CD14-positive monocyte (primary cell): ENCODE measurements at regions not wholly inside any gene's neighbourhood (a gene's known extent, or its start where the extent isn't known, plus 50 kb on each side); places are given as distances from the start of the nearest gene placed in this dataset.

ENCODE experiments used
- DNase-seq, 3 donors: peaks; one replicate each; pipeline ENCODE4 v3.0.0-alpha.2; 2011 to 2022
- H2AFZ ChIP-seq: 2 replicates; pipeline ENCODE4 v1.6.0; 2012; ENCODE audit warnings: mild to moderate bottlenecking, low read depth, low read length, inconsistent platforms; ENCODE audit not compliant: insufficient read depth, poor library complexity, severe bottlenecking
- H3K27ac ChIP-seq, 2 donors: 1 replicate in 1 of 2; 2 replicates in 1 of 2; pipeline ENCODE4 v1.5.1; 2012 to 2013; ENCODE audit warnings: low read length in 2 of 2, control low read depth in 1 of 2, inconsistent platforms in 1 of 2, low read depth in 1 of 2, mild to moderate bottlenecking in 1 of 2
- H3K27me3 ChIP-seq, 2 donors: one replicate each; pipeline versions ENCODE4 v1.6.0 to v1.6.1; 2011 to 2013; ENCODE audit warnings: low read length in 2 of 2; ENCODE audit not compliant: control insufficient read depth in 2 of 2, insufficient read depth in 2 of 2
- H3K36me3 ChIP-seq, 2 donors: replicated peaks in 1 of 2; 1 replicate in 1 of 2; 2 replicates in 1 of 2; pipeline versions ENCODE4 v1.5.1 to v1.6.1; 2012 to 2013; ENCODE audit warnings: low read length in 2 of 2, control low read depth in 1 of 2, inconsistent platforms in 1 of 2, mild to moderate bottlenecking in 1 of 2; ENCODE audit not compliant: insufficient read depth in 2 of 2, control insufficient read depth in 1 of 2
- H3K4me1 ChIP-seq, 2 donors: 1 replicate in 1 of 2; 2 replicates in 1 of 2; pipeline versions ENCODE4 v1.5.1 to v1.6.1; 2012 to 2013; ENCODE audit warnings: low read length in 2 of 2, control low read depth in 1 of 2, inconsistent platforms in 1 of 2, mild to moderate bottlenecking in 1 of 2, moderate library complexity in 1 of 2; ENCODE audit not compliant: insufficient read depth in 2 of 2, control insufficient read depth in 1 of 2
- H3K4me2 ChIP-seq: replicated peaks from 2 replicates; pipeline ENCODE3; 2012; ENCODE audit warnings: low read length, moderate library complexity, mild to moderate bottlenecking; ENCODE audit not compliant: poor library complexity, severe bottlenecking; ENCODE audit errors: extremely low read depth
- H3K4me3 ChIP-seq, 3 experiments: fragments of 200-600 bp in 1 of 3; sonication (generic) in 1 of 3; replicated peaks in 1 of 3; 1 replicate in 2 of 3; 2 replicates in 1 of 3; pipeline ENCODE4 v1.5.1; 2011 to 2013; ENCODE audit warnings: low read length in 3 of 3, mild to moderate bottlenecking in 3 of 3, control low read depth in 2 of 3, low read depth in 2 of 3, inconsistent platforms in 1 of 3, moderate library complexity in 1 of 3
- H3K79me2 ChIP-seq: 2 replicates; pipeline ENCODE4 v1.6.0; 2012; ENCODE audit warnings: mild to moderate bottlenecking, control low read depth, inconsistent platforms, low read length, moderate library complexity; ENCODE audit not compliant: insufficient read depth
- H3K9ac ChIP-seq: 2 replicates; pipeline ENCODE4 v1.6.0; 2017; ENCODE audit warnings: low read length, mild to moderate bottlenecking; ENCODE audit not compliant: insufficient read depth, poor library complexity, severe bottlenecking
- H3K9me3 ChIP-seq, 2 donors: replicated peaks in 1 of 2; 1 replicate in 1 of 2; 2 replicates in 1 of 2; pipeline versions ENCODE4 v1.5.1 to v1.6.1; 2012 to 2013; ENCODE audit warnings: low read length in 2 of 2, control low read depth in 1 of 2; ENCODE audit not compliant: control insufficient read depth in 1 of 2, insufficient read depth in 1 of 2
- H4K20me1 ChIP-seq: 2 replicates; pipeline ENCODE4 v1.6.0; 2012; ENCODE audit warnings: mild to moderate bottlenecking, low read length, control low read depth, moderate library complexity; ENCODE audit not compliant: insufficient read depth
- H3K27ac Mint-ChIP-seq, 7 donors: one replicate each; pipeline ENCODE4 v1.8.0; 2020; ENCODE audit warnings: mild to moderate bottlenecking in 7 of 7, mixed read lengths in 7 of 7, moderate library complexity in 6 of 7, inconsistent platforms in 2 of 7
- H3K27me3 Mint-ChIP-seq, 3 donors: one replicate each; pipeline ENCODE4 v1.8.0; 2021 to 2022; ENCODE audit warnings: low read depth in 3 of 3, mild to moderate bottlenecking in 3 of 3, mixed read lengths in 3 of 3, moderate library complexity in 3 of 3, inconsistent platforms in 1 of 3
- H3K36me3 Mint-ChIP-seq, 2 donors: one replicate each; pipeline ENCODE4 v1.8.0; 2020; ENCODE audit warnings: mixed read lengths in 2 of 2, inconsistent platforms in 1 of 2, mild to moderate bottlenecking in 1 of 2
- H3K4me1 Mint-ChIP-seq: one replicate; pipeline ENCODE4 v1.8.0; 2020; ENCODE audit warnings: mild to moderate bottlenecking, mixed read lengths
- H3K4me3 Mint-ChIP-seq, 2 donors: one replicate each; pipeline ENCODE4 v1.8.0; 2020; ENCODE audit warnings: mild to moderate bottlenecking in 2 of 2, mixed read lengths in 2 of 2, moderate library complexity in 1 of 2
- H3K9me3 Mint-ChIP-seq, 7 donors: one replicate each; pipeline ENCODE4 v1.8.0; 2020 to 2022; ENCODE audit warnings: mixed read lengths in 7 of 7, mild to moderate bottlenecking in 6 of 7, moderate library complexity in 6 of 7, inconsistent platforms in 2 of 7
- CTCF ChIP-seq: fragments of 200-600 bp; IDR thresholded peaks from one replicate; pipeline ENCODE4 v1.8.0; 2022; ENCODE audit warnings: antibody characterized with exemption, mild to moderate bottlenecking
- WGBS: methylation state at CpG from one replicate; pipeline ENCODE4 v1.1.5; 2013; ENCODE audit warnings: missing lambda C conversion rate; ENCODE audit not compliant: insufficient coverage; 5-methylcytosine and 5-hydroxymethylcytosine counted together
- intact Hi-C, 2 donors: fragments of 100-400 bp; cut with micrococcal nuclease; formaldehyde crosslinking; loops; one replicate each; pipeline versions ENCODE4 v1.15.0 to v1.15.1; 2023

GRCh38 chr2:24424387-24424786 is 64.1 kb upstream of the ITSN2 start:
- no peak for TF ChIP-seq CTCF
- no peak overlapping the region for H3K4me3 Mint-ChIP-seq
- H3K27me3 Mint-ChIP-seq = peaks cover 2 to 4% (median 3%) of the 10 kb centered on the region in 3 donors
- DNase-seq = no peak
- Histone ChIP-seq H2AFZ (no peak overlapping the region), H3K4me3 (no peak overlapping the region), H4K20me1 (no peaks in the 10 kb centered on the region), H3K9me3 (no peaks in the 10 kb centered on the region), H3K36me3 (no peaks in the 10 kb centered on the region), H3K9ac (no peak overlapping the region), H3K4me1 (peaks cover 0 to 2% of the 10 kb centered on the region in 2 donors), H3K27me3 (no peaks in the 10 kb centered on the region), H3K79me2 (no peaks in the 10 kb centered on the region), H3K4me2 (no peak overlapping the region), H3K27ac (no peak overlapping the region)
- WGBS = no CpG with 5 or more reads among the region's 3 CpGs
- no peaks in the 10 kb centered on the region for H3K36me3 Mint-ChIP-seq
- intact Hi-C loops = no loop called here
- no peak overlapping the region for H3K27ac Mint-ChIP-seq
- peaks cover 5% of the 10 kb centered on the region for H3K4me1 Mint-ChIP-seq
- peaks cover 0 to 4% (median 0%) of the 10 kb centered on the region in 7 donors for H3K9me3 Mint-ChIP-seq

GRCh38 chr2:24423095-24423494 is 62.8 kb upstream of the ITSN2 start:
- H3K4me3 Mint-ChIP-seq = no peak overlapping the region
- intact Hi-C loops = no loop called here
- H3K36me3 Mint-ChIP-seq = no peaks in the 10 kb centered on the region
- peaks cover 0 to 4% (median 0%) of the 10 kb centered on the region in 7 donors for H3K9me3 Mint-ChIP-seq
- Histone ChIP-seq H3K4me1 (peaks cover 0 to 2% of the 10 kb centered on the region in 2 donors), H2AFZ (peak overlapping the region; percentile 30), H4K20me1 (no peaks in the 10 kb centered on the region), H3K9ac (no peak overlapping the region), H3K27me3 (no peaks in the 10 kb centered on the region), H3K4me2 (no peak overlapping the region), H3K36me3 (no peaks in the 10 kb centered on the region), H3K27ac (no peak overlapping the region), H3K79me2 (no peaks in the 10 kb centered on the region), H3K9me3 (no peaks in the 10 kb centered on the region), H3K4me3 (no peak overlapping the region)
- no peak overlapping the region for H3K27ac Mint-ChIP-seq
- peaks cover 5% of the 10 kb centered on the region for H3K4me1 Mint-ChIP-seq
- no peak for DNase-seq
- WGBS = 90% methylated on average over 2 of the region's 3 CpGs
- peaks cover 2 to 4% (median 3%) of the 10 kb centered on the region in 3 donors for H3K27me3 Mint-ChIP-seq
- TF ChIP-seq CTCF = no peak
